Esophagus muscularis mucosa (tissue), 4 donors: ENCODE measurements at regions not wholly inside any gene's neighbourhood (a gene's known extent, or its start where the extent isn't known, plus 50 kb on each side); places are given as distances from the start of the nearest gene placed in this dataset.
"Not testable (repeated sequence)": the region's sequence is repeated elsewhere in the genome, so short reads cannot be mapped to it uniquely, and the experiment has no call there.

Source experiments
- DNase-seq: peaks from one replicate; pipeline ENCODE4 v3.0.0-alpha.2; 2017; ENCODE audit errors: extremely low spot score
- H3K27ac ChIP-seq, 4 donors: fragments of 200-600 bp; sonication (generic); replicated peaks in 1 of 4; 1 replicate in 3 of 4; 2 replicates in 1 of 4; pipeline ENCODE4 v1.5.1; 2016 to 2019; ENCODE audit warnings: mild to moderate bottlenecking in 1 of 4
- H3K27me3 ChIP-seq, 4 donors: fragments of 200-600 bp; sonication (generic); one replicate each; pipeline versions ENCODE4 v1.5.1 to v1.6.0; 2016 to 2019
- H3K36me3 ChIP-seq, 4 donors: fragments of 200-600 bp; sonication (generic); one replicate each; pipeline ENCODE4 v1.5.1; 2016 to 2019
- H3K4me1 ChIP-seq, 4 donors: fragments of 200-600 bp; sonication (generic); one replicate each; pipeline ENCODE4 v1.5.1; 2016 to 2019
- H3K4me3 ChIP-seq, 4 donors: fragments of 200-600 bp; sonication (generic); 1 replicate in 2 of 4; 2 replicates in 2 of 4; pipeline ENCODE4 v1.5.1; 2016 to 2019; ENCODE audit warnings: mild to moderate bottlenecking in 4 of 4, moderate library complexity in 1 of 4
- H3K9me3 ChIP-seq, 4 donors: fragments of 200-600 bp; sonication (generic); 1 replicate in 3 of 4; 2 replicates in 1 of 4; pipeline ENCODE4 v1.5.1; 2016 to 2019
- EP300 ChIP-seq: sonication (generic); formaldehyde crosslinking; IDR thresholded peaks from one replicate; pipeline ENCODE4 v1.6.1; 2017; ENCODE audit warnings: antibody characterized with exemption
- POLR2A ChIP-seq: fragments of 450-650 bp; IDR thresholded peaks from one replicate; pipeline ENCODE4 v1.6.1; 2017; ENCODE audit warnings: antibody characterized with exemption, moderate library complexity, mild to moderate bottlenecking, low read depth
- POLR2AphosphoS5 ChIP-seq, 2 donors: sonication (generic); formaldehyde crosslinking; IDR thresholded peaks; one replicate each; pipeline ENCODE4 v1.6.1; 2017; ENCODE audit warnings: antibody characterized with exemption in 2 of 2
- WGBS: methylation state at CpG from one replicate; pipeline ENCODE4 v1.1.5; 2018; 5-methylcytosine and 5-hydroxymethylcytosine counted together
- intact Hi-C: fragments of 100-400 bp; cut with DNase I; formaldehyde crosslinking; loops from one replicate; pipeline ENCODE4 v1.15.1; 2023
- TF ChIP-seq, protein P1 (sequence below), 3 experiments: fragments of 200-600 bp in 2 of 3; fragments of 450-650 bp in 1 of 3; sonication (generic) in 2 of 3; IDR thresholded peaks; one replicate each; pipeline ENCODE4 v1.5.1; 2017 to 2019; ENCODE audit warnings: antibody characterized with exemption in 3 of 3, mild to moderate bottlenecking in 2 of 3, moderate library complexity in 1 of 3

DNA sequence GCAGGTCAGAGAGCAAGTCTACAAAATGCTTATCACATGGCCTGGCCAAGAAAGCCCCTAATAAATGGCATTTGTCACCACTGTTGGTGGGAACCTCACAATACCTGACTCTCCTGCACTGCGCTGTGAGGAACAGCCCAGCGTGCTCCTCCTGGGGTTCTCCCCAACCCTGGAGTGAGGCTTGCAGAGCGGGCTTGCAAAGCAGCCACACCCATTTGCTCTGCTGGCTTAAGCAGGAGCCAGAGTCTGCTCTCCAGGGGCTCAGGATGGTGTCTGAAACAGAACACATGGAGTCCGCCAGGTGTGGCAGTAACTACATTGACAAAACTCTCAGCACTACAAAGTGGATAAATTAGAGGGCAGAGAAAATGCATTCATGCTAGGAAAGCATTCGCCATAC, 331.0 kb upstream of the CCL2 start:
- peaks cover 0 to 52% (median 0%) of the 10 kb centered on the region in 4 donors for H3K27me3 ChIP-seq

DNA sequence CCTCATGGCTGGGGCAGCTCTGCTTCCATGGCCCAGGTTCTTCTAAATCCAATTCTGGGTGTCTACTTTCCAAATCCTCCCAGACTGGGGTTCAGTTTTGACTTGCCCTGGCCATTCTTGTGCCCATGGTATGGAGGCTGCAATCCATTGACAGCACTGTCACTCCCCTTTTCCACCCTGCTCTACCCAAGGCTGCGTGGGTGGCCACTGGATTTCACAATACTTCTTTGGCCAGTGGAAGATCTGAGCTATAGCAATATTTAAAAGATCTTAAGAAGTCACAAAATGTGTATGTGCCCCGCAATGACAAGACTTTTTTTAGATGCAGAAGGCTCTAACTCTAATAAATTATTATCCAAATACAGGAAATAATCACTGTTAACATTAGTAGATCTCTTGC, 329.4 kb upstream of the CCL2 start:
- DNase-seq: no peak
- intact Hi-C loops: no loop called here
- 85% methylated on average over 2 of the region's 2 CpGs for WGBS
- H3K9me3 ChIP-seq: no peaks in the 10 kb centered on the region
- H3K4me3 ChIP-seq: no peak overlapping the region
- no peaks in the 10 kb centered on the region for H3K4me1 ChIP-seq
- TF ChIP-seq POLR2AphosphoS5 (IDR thresholded peaks at IDR 0.05) (no peak), POLR2A (no peak), EP300 (no peak)
- TF ChIP-seq, protein P1, sequence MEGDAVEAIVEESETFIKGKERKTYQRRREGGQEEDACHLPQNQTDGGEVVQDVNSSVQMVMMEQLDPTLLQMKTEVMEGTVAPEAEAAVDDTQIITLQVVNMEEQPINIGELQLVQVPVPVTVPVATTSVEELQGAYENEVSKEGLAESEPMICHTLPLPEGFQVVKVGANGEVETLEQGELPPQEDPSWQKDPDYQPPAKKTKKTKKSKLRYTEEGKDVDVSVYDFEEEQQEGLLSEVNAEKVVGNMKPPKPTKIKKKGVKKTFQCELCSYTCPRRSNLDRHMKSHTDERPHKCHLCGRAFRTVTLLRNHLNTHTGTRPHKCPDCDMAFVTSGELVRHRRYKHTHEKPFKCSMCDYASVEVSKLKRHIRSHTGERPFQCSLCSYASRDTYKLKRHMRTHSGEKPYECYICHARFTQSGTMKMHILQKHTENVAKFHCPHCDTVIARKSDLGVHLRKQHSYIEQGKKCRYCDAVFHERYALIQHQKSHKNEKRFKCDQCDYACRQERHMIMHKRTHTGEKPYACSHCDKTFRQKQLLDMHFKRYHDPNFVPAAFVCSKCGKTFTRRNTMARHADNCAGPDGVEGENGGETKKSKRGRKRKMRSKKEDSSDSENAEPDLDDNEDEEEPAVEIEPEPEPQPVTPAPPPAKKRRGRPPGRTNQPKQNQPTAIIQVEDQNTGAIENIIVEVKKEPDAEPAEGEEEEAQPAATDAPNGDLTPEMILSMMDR (IDR thresholded peaks at IDR 0.05): no peak
- no peak overlapping the region for H3K27ac ChIP-seq
- no peaks in the 10 kb centered on the region for H3K36me3 ChIP-seq
- H3K27me3 ChIP-seq: peaks cover 0 to 56% (median 0%) of the 10 kb centered on the region in 4 donors

More for the DNA sequence above, 331.0 kb upstream of the CCL2 start:
- DNase-seq: no peak
- no peaks in the 10 kb centered on the region for H3K4me1 ChIP-seq
- no peaks in the 10 kb centered on the region for H3K36me3 ChIP-seq
- H3K9me3 ChIP-seq: no peaks in the 10 kb centered on the region
- WGBS: 85% methylated on average over 4 of the region's 5 CpGs
- TF ChIP-seq, protein P1 (IDR thresholded peaks at IDR 0.05): no peak
- TF ChIP-seq EP300 (no peak), POLR2AphosphoS5 (IDR thresholded peaks at IDR 0.05) (no peak), POLR2A (no peak)
- intact Hi-C loops: no loop called here
- H3K4me3 ChIP-seq: no peak overlapping the region
- no peak overlapping the region for H3K27ac ChIP-seq

DNA sequence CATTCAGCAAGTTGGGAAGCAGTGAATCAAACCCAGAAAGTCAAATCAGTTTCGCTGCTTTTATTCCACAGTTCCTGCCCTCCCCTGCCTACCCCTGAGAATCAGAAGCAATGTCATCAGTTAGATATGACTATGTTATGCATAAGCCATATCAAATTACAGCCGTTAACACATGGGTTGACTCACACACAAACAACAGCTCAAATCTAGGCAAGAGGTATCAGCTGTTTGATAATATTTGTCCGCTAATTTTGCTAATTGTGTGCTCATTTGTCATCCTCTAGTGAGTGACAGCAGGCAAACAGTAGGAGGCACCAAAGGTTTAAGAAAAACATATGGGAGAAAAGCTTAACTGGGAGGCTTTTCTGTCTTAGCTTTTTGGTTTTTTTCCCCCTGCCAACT, 327.4 kb upstream of the CCL2 start:
- intact Hi-C loops: no loop called here
- peaks cover 0 to 43% (median 0%) of the 10 kb centered on the region in 4 donors for H3K27me3 ChIP-seq
- H3K4me1 ChIP-seq: no peaks in the 10 kb centered on the region
- WGBS: 35% methylated on average over 3 of the region's 3 CpGs
- H3K4me3 ChIP-seq: no peak overlapping the region
- H3K9me3 ChIP-seq: no peaks in the 10 kb centered on the region
- H3K36me3 ChIP-seq: no peaks in the 10 kb centered on the region
- no peak for DNase-seq
- no peak overlapping the region for H3K27ac ChIP-seq
- TF ChIP-seq POLR2AphosphoS5 (IDR thresholded peaks at IDR 0.05) (no peak), POLR2A (no peak), EP300 (no peak)
- TF ChIP-seq, protein P1 (IDR thresholded peaks at IDR 0.05): no peak

DNA sequence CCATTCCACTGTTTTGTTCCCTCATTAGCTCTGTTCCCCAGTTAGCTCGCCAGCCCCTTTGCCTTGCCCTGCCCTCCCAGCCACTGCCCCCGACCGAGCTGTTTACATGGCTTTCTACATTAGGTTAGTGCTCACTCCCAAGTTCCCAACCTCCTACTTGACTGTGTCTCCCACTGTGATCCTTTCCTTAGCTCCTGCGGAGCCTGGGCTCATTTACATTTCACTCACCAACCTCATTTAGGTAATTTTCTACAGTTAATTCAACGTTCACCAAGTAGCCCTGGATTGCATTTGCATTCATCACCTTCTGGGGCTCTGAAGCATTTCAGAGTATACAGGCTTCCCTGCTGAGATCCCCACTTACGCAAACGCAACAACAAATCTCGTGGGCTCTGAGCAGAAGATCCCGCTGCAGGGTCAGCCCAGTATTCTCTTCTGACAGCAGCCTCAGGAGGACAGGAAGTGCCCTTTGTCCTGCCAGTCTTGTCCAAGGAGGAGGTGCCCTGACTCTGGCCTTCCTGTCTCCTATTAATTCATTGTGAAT, 325.8 kb upstream of the CCL2 start:
- Histone ChIP-seq H3K9me3 (no peaks in the 10 kb centered on the region), H3K27me3 (peaks cover 0 to 34% (median 0%) of the 10 kb centered on the region in 4 donors), H3K4me1 (no peaks in the 10 kb centered on the region), H3K36me3 (no peaks in the 10 kb centered on the region), H3K27ac (no peak overlapping the region), H3K4me3 (no peak overlapping the region)
- TF ChIP-seq, protein P1 (IDR thresholded peaks at IDR 0.05): no peak
- TF ChIP-seq EP300 (no peak), POLR2AphosphoS5 (IDR thresholded peaks at IDR 0.05) (no peak)
- WGBS: 60% methylated on average over 9 of the region's 9 CpGs
- DNase-seq: no peak
- intact Hi-C loops: no loop called here

DNA sequence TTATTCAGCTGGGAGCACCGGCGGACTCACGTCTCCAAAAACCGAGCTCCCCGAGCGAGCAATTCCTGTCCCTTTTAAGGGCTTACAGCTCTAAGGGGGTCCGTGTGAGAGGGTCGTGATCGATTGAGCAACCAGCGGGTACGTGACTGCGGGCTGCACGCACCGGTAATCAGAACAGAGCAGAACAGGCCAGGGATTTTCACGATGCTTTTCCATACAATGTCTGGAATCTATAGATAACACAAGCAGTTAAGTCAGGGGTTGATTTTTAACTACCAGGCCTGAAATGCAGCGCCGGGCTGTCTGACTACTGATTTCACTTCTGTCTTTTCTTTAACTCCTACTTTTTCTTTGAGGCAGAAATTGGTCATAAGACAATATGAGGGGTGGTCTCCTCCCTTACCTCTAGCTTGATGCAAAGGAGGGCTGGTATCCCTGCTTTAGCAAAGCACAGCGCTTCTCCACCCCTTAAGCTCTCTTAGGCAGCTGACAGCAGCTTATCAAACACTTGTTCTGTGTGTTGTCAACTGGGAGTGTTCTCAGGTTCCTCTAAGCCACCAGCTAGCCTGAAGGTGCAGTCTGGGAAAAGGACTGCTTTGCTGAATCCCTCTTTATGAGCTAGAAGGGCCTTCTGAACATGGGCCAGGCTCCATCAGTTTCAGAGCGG, 323.8 kb upstream of the CCL2 start:
- H3K4me3 ChIP-seq, DNase-seq, H3K9me3 ChIP-seq, H3K4me1 ChIP-seq, H3K36me3 ChIP-seq, intact Hi-C loops, H3K27ac ChIP-seq: not testable (repeated sequence)
- WGBS: 85% methylated on average over 19 of the region's 19 CpGs
- peaks cover 0 to 28% (median 0%) of the 10 kb centered on the region in 4 donors for H3K27me3 ChIP-seq
